T47D (cell line): ENCODE measurements at regions not wholly inside any gene's neighbourhood (a gene's known extent, or its start where the extent isn't known, plus 50 kb on each side); places are given as distances from the start of the nearest gene placed in this dataset.

Source experiments
- DNase-seq, 2 experiments: peaks; one replicate each; pipeline versions ENCODE4 v3.0.0 to v3.0.0-alpha.2; 2011 to 2012; ENCODE audit warnings: low read depth in 1 of 2, low spot score in 1 of 2
- JUND ChIP-seq: IDR thresholded peaks from 2 replicates; pipeline ENCODE4 v1.6.1; 2012; ENCODE audit warnings: low read depth
- in situ Hi-C: cut with HindIII; loops from 2 replicates; pipeline ENCODE4 v1.10.0; 2016; ENCODE audit warnings: low sequenced_read_pairs, low pct_unique_long_range_greater_than_20kb

DNA sequence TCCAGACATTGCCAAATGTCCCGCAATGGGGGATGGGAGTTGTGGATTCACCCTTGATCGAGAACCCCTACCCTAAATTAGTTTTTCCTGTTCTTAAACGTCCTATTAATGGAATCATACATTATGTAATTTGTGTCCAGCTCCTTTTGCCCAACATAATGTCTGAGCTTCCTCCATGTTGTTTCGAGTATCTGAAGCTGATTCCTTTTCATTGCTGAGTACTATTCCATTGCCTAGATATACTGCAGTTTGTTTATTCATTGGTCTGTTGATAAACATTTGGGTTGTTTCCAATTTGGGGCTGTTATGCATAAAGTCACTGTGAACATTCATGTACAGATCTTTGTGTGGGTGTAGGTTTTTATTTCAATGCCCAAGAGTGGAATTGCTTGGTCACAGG is 251.3 kb downstream of the BCOR start:
- no peak for TF ChIP-seq JUND
- in situ Hi-C loops, result no loop called here
- DNase-seq, result no peak

DNA sequence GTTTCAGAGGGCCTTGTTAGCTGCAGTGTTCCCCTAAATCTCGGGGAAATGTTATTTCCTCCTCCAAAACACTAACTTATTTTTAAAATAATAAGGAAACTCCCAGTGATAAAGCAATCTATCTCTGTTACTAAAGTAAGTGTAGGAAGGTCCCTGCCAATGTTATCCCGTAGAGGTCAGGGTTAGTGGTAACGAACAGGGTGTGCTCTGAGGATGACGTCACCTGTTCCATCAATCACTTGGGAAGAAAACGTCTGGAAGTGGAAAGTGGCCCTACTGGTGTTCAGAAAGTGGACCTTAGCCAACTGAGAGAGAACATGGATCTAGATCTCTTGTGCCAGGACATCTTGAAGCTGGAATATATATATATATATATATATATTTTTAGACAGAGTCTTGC is 249.5 kb downstream of the BCOR start:
- in situ Hi-C loops, result no loop called here
- DNase-seq, result no peak
- no peak for TF ChIP-seq JUND

DNA sequence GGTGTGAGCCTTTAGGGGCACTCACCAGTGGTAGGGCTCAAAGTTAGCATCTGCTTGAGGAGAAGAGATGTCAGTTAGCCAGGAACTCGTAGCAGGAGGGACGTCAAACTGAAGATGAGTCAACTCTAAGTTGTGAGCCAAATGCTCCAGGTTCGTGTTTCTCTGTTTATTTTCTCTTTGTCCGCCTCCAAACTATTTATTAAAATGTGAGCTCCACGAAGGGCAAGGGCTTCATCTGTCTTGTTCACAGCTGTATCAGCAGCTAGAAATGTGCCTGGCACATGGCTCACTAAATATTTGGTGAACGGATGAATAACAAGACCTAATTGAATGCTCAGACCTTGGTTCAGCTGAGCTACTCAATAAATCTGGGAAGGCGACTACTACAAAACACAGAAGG is 248.9 kb downstream of the BCOR start:
- in situ Hi-C loops, result no loop called here
- TF ChIP-seq JUND, result no peak
- DNase-seq, result no peak

DNA sequence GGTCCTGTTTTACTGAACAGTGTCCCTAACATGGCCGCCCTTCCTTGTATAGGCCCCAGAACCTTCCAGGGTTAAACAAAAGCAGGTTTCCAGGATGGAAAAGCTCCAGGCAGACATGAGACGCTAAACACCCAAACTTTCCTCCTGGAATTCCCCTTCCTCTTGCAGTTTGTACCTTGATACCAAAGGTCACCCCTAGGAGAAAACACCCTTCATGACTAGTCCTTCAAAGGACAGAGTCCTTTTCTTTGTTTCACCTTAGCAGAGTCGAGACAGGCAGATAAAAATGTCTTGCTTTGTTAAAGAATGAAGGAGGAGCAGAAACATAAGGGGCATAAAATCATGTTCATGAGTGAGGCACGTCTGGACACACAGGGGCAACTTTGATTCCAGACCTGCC is 247.5 kb downstream of the BCOR start:
- in situ Hi-C loops, result no loop called here
- DNase-seq, result no peak
- no peak for TF ChIP-seq JUND

DNA sequence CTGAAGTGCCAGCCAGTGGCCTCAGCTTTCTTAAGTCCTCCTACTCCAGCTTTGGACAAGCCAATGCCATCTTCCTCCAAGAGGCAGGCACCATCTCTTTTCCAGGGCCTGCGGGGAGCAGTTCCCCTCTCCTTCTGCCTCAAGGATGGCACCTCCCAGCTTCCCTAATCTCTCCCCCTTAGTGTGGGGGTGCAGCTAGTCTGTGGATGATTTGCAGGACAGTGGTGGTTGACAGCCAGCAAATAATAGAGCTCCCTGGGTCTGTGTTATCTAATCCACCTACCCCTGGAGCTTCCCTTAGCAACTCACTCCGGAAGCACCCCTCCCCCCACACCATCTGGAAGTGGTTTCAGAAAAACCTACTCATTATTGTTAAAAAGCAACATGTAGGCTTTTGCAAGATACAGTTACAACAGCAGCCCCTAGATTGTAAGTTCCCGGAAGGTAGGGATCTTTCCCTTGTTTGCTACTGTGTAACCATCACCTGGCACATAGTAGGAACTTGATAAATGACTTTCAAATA is 247.1 kb downstream of the BCOR start:
- no peak for DNase-seq
- in situ Hi-C loops, result no loop called here
- no peak for TF ChIP-seq JUND

DNA sequence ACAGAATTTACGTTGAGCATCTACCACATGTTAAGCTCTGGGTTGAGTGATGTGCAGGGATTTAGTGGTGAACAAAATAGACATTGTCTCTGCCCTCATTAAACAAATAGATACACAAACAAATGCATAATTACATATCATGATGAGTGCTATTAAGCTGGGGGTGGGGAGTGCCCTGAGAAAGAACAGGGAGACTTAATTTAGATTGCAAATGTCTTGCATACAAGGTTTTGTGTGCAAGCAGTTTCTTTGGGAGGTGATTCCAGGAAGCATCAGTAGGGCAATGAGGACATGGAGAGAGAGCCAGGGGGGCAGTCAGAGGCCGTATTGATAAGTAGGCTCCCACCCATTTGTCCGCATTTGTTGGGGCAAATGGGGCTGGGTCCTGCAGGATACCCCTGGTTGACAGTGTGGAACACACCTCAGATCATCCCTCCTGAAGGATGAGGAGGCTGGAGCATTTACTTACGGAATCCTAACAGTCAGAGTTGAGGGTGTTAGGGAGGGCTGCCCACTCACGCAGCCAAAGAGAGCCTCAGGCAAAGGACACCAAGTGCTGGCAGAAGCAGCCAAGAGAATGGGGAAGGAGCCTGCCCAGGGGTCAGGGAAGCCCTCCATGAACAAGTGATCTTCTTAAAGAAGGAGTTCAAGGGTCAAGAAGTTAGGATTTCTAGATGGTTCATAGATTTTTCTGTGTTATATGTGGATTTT is 245.9 kb downstream of the BCOR start:
- in situ Hi-C loops, result no loop called here
- TF ChIP-seq JUND, result no peak
- DNase-seq, result no peak

DNA sequence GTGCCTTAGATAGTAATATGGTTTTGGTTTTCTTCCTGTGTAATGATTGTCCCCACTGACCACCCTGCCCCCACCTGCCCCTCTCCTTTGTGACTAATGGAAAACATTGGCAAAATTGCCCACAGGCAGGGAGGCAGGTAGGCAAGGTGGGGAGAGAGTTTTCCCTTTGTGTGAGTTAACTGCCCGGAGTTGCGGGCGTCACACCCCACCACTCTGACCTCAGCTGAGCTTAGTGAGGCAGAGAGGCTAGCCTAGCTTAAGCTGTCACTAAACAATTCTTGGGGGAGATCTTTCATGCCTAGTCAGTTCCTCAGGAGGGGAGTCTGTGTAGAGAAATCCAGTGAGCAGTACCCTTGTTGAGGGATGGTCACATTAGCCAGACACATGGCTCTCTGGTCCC is 245.3 kb downstream of the BCOR start:
- no peak for TF ChIP-seq JUND
- no peak for DNase-seq
- in situ Hi-C loops, result no loop called here

DNA sequence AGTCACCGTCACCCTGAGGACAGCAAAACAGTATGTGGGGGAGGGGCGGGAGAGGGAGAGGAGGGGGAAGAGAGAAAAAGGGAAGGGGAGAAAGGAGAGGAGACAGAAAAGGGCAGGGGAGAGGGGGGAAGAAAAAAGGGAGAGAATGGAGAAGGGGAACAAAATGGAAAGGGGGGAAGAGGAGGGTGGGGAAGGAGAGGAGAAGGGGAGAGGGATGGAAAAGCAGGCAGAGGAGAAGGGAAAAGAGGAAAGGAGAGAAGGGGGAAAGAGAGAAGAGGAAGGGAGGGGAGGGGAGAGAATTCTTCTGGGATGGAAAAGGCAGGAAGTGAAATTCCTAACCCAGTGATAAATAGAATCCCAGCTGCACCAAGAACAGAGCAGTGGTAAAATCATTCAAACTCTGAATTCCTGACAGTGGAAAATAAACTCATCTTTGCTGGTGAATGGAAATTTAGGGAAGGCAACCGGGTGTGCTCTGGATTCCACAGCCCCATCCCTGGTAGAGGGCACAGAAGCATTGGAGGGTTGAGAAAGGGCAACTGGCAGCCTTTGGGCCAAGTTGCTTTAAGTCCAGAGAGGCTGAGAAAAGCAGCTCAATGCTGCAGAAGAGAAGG is 244.2 kb downstream of the BCOR start:
- no peak for TF ChIP-seq JUND
- DNase-seq, result no peak
- in situ Hi-C loops, result no loop called here

DNA sequence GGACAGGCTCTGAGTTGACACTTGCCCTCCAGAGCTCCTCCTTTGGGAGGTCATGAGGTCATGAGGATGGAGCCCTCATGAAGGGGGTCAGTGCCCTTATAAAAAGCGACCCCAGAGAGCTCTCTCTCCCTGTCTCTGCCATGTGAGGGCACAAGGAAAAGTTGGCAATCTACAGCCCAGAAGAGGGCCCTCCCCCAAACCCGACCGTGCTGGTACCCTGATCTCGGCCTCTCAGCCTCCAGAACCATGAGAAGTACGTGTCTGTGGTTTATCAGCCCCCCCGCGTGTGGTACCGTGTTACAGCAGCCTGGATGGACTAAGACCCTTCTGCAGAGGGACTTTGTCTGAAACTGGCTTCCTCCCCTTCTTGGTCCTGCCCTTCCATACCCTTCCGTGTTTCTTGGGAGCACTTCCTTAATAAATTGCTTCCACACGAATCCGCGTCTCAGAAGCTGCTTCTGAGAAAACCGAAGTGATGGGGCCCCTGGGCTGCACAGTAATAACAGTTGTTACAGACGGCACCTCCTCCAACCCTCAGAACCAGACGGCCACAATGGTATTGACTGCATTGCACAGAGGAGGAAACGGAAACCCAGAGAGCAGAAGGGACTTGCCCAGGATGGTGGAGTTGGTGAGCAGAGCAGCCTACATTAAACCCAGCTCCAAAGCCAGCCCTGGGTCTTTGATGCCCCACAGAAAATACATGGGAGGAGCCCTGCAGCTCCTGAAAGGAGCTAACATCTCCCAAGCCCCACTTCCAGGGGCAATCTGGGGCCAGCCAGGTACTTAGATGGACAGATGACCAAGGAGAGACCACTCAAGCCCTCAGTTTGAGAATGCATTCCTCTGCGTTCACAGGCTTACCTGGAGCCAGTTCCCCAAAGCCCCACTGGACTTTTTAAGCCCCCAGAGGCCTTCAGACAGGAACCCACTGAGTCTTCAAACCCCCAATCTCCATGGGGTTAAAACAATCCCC is 242.7 kb downstream of the BCOR start:
- in situ Hi-C loops, result no loop called here
- DNase-seq, result no peak
- no peak for TF ChIP-seq JUND

DNA sequence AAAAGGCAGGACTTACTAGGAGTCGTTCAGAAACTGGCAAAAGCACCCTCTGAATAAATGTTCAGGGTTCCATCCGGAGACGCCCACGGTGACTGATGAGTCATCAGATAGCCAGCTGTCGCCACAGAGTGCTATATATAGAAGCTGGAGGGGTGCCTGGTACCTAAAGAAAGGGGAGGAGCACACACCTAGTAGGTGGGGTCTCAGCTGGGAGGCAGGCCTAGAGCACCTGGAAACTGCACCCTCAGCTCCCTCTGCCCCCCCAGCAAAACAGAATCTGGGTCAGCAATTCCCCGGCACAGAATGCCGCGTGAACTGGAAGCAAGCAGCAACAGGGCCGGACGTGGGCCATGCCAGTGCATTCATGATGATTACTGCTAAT is 242.0 kb downstream of the BCOR start:
- in situ Hi-C loops, result no loop called here
- no peak for TF ChIP-seq JUND
- DNase-seq, result peak in 1 of 2 experiments; percentile 17

DNA sequence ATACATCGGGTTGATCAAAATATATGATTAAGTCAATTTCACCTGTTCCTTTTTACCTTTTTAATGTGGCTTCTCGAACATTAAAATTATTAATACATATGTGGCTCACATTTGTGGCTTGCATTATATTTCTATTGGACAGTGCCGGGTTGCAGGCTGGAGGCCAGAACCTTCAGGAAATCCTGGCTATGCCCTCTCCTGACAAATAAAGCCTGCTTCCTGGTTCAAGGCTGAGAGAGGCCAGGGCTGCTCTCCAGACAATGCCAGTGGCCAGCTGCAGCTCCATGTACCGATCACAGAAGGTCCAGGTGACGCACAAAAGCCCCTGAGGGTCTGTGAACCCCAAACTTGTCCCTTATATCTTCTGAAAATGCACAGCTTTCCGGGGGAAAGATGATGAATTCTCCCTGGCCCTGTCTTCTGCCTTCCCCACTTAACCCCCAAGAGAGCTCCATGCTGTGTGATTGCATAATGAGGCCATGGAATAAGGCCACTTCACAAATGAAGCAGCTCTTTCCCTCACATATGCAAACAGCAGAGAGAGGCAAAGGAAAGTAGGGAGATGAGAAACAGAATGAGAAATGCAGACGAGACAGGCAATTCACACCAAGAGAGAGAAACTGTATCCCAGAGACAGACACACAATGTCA is 241.2 kb downstream of the BCOR start:
- no peak for TF ChIP-seq JUND

DNA sequence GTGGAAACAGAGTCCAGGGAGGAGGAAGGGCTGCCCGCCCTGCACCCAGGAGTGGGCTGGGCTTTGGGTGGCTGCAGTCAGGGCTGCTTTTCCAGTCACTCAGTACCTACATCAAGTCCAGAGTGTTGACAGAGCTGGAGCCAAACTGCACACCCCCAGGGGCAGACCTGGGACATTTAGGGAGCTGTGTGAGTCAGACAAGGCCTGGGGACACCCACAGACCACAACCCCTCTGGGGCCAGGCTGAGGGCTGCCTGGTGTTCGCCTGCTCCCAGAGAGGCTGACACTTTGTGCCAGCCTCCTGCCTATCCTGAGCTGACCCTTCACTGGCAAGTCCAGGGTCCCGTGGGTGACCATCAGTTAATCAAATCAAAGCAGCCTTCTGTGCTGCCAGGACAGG is 240.0 kb downstream of the BCOR start:
- TF ChIP-seq JUND, result no peak
- DNase-seq, result peak; percentile 28 to 67

More for the DNA sequence above, 241.2 kb downstream of the BCOR start:
- peak in 1 of 2 experiments; percentile 25 for DNase-seq
- in situ Hi-C loops, result no loop called here

More for the DNA sequence above, 240.0 kb downstream of the BCOR start:
- in situ Hi-C loops, result no loop called here
